H9 (cell line): ENCODE measurements at regions not wholly inside any gene's neighbourhood (a gene's known extent, or its start where the extent isn't known, plus 50 kb on each side); places are given as distances from the start of the nearest gene placed in this dataset.

Experiments
- DNase-seq: peaks from one replicate; pipeline ENCODE4 v3.0.0-alpha.2; 2017
- H2AFZ ChIP-seq: one replicate; pipeline ENCODE4 v1.6.1; 2013; ENCODE audit warnings: mild to moderate bottlenecking, low read length, control low read depth, moderate library complexity
- H2AK5ac ChIP-seq: 2 replicates; pipeline ENCODE4 v1.6.1; 2013; ENCODE audit warnings: low read length, control low read depth, mixed read lengths; ENCODE audit not compliant: insufficient read length
- H2BK120ac ChIP-seq: one replicate; pipeline ENCODE4 v1.6.1; 2013; ENCODE audit warnings: low read depth, mild to moderate bottlenecking, low read length, control low read depth, inconsistent platforms; ENCODE audit not compliant: poor library complexity, severe bottlenecking
- H2BK12ac ChIP-seq: 2 replicates; pipeline ENCODE4 v1.6.1; 2013; ENCODE audit warnings: low read length, control low read depth, mixed read lengths, low read depth; ENCODE audit not compliant: insufficient read length
- H2BK15ac ChIP-seq: 2 replicates; pipeline ENCODE4 v1.6.1; 2013; ENCODE audit warnings: low read depth, low read length, control low read depth
- H2BK20ac ChIP-seq: one replicate; pipeline ENCODE4 v1.6.1; 2013; ENCODE audit warnings: low read depth, mild to moderate bottlenecking, low read length, control low read depth, inconsistent platforms; ENCODE audit not compliant: poor library complexity, severe bottlenecking
- H2BK5ac ChIP-seq: 2 replicates; pipeline ENCODE4 v1.6.1; 2013; ENCODE audit warnings: low read length, control low read depth, mixed read lengths; ENCODE audit not compliant: insufficient read length
- H3K14ac ChIP-seq: 2 replicates; pipeline ENCODE4 v1.6.1; 2013; ENCODE audit warnings: low read length, control low read depth; ENCODE audit not compliant: insufficient read depth
- H3K18ac ChIP-seq: 2 replicates; pipeline ENCODE4 v1.6.1; 2013; ENCODE audit warnings: low read depth, mild to moderate bottlenecking, mixed read lengths, low read length, control low read depth; ENCODE audit not compliant: insufficient read length
- H3K23ac ChIP-seq: 2 replicates; pipeline ENCODE4 v1.6.1; 2013; ENCODE audit warnings: low read length, control low read depth, mixed read lengths, low read depth; ENCODE audit not compliant: insufficient read length
- H3K23me2 ChIP-seq: 2 replicates; pipeline ENCODE4 v1.6.1; 2013; ENCODE audit warnings: low read depth, mild to moderate bottlenecking, mixed read lengths, low read length, control low read depth; ENCODE audit not compliant: insufficient read length, poor library complexity, severe bottlenecking
- H3K27ac ChIP-seq: 2 replicates; pipeline ENCODE4 v1.5.1; 2013; ENCODE audit warnings: low read length, control low read depth, mixed read lengths, low read depth; ENCODE audit not compliant: insufficient read length
- H3K27me3 ChIP-seq: 2 replicates; pipeline ENCODE4 v1.6.1; 2013; ENCODE audit warnings: low read length, control low read depth, inconsistent platforms; ENCODE audit not compliant: insufficient read depth
- H3K4ac ChIP-seq: 2 replicates; pipeline ENCODE4 v1.6.1; 2013; ENCODE audit warnings: low read depth, mild to moderate bottlenecking, control low read depth, inconsistent platforms, low read length, moderate library complexity
- H3K4me1 ChIP-seq: 2 replicates; pipeline ENCODE4 v1.6.1; 2013; ENCODE audit warnings: low read length, control low read depth, inconsistent platforms; ENCODE audit not compliant: insufficient read depth
- H3K4me2 ChIP-seq: 2 replicates; pipeline ENCODE4 v1.6.1; 2013; ENCODE audit warnings: low read length, control low read depth, mixed read lengths; ENCODE audit not compliant: insufficient read length, insufficient read depth
- H3K56ac ChIP-seq: 2 replicates; pipeline ENCODE4 v1.6.1; 2013; ENCODE audit warnings: low read depth, mild to moderate bottlenecking, mixed read lengths, low read length, control low read depth; ENCODE audit not compliant: insufficient read length
- H3K79me1 ChIP-seq: 2 replicates; pipeline ENCODE4 v1.6.1; 2013; ENCODE audit warnings: low read depth, mild to moderate bottlenecking, moderate library complexity, low read length, control low read depth, inconsistent platforms; ENCODE audit not compliant: insufficient read depth, poor library complexity, severe bottlenecking
- H3K79me2 ChIP-seq: 2 replicates; pipeline ENCODE4 v1.6.1; 2013; ENCODE audit warnings: low read length, control low read depth, inconsistent platforms; ENCODE audit not compliant: insufficient read depth
- H3K9ac ChIP-seq: 2 replicates; pipeline ENCODE4 v1.6.1; 2013; ENCODE audit warnings: low read length, control low read depth, mixed read lengths; ENCODE audit not compliant: insufficient read length; ENCODE audit errors: extremely low read depth
- H3K9me3 ChIP-seq: one replicate; pipeline ENCODE4 v1.6.1; 2013; ENCODE audit warnings: low read depth, low read length, inconsistent platforms; ENCODE audit not compliant: control insufficient read depth
- H3T11ph ChIP-seq: one replicate; pipeline ENCODE4 v1.6.1; 2013; ENCODE audit warnings: mild to moderate bottlenecking, low read length, control low read depth, inconsistent platforms
- H4K20me1 ChIP-seq: one replicate; pipeline ENCODE4 v1.6.1; 2013; ENCODE audit not compliant: control insufficient read depth, insufficient read length, insufficient read depth
- H4K5ac ChIP-seq: 2 replicates; pipeline ENCODE4 v1.6.1; 2013; ENCODE audit warnings: low read depth, mild to moderate bottlenecking, mixed read lengths, low read length, control low read depth; ENCODE audit not compliant: insufficient read length
- H4K8ac ChIP-seq: replicated peaks from 2 replicates; pipeline ENCODE4 v1.6.1; 2013; ENCODE audit warnings: low read length, control low read depth, mixed read lengths, low read depth; ENCODE audit not compliant: insufficient read length
- H4K91ac ChIP-seq: 2 replicates; pipeline ENCODE4 v1.6.1; 2013; ENCODE audit warnings: low read depth, mild to moderate bottlenecking, moderate library complexity, mixed read lengths, low read length, control low read depth; ENCODE audit not compliant: insufficient read length
- H3K27ac Mint-ChIP-seq, 3 experiments: 2 replicates in 2 of 3; 3 replicates in 1 of 3; pipeline ENCODE4 v1.8.0; 2020 to 2021; ENCODE audit warnings: mixed read lengths in 3 of 3, mild to moderate bottlenecking in 1 of 3, moderate library complexity in 1 of 3
- H3K27me3 Mint-ChIP-seq: 2 replicates; pipeline ENCODE4 v1.8.0; 2021; ENCODE audit warnings: low read depth, mild to moderate bottlenecking, moderate library complexity, mixed read lengths
- H3K36me3 Mint-ChIP-seq, 3 experiments: 2 replicates in 2 of 3; 3 replicates in 1 of 3; pipeline ENCODE4 v1.8.0; 2020 to 2021; ENCODE audit warnings: low read depth in 3 of 3, mixed read lengths in 3 of 3; ENCODE audit not compliant: insufficient read depth in 1 of 3
- H3K4me1 Mint-ChIP-seq, 2 experiments: 2 replicates each; pipeline ENCODE4 v1.8.0; 2020; ENCODE audit warnings: mixed read lengths in 2 of 2
- H3K4me3 Mint-ChIP-seq, 2 experiments: 2 replicates in 1 of 2; 3 replicates in 1 of 2; pipeline ENCODE4 v1.8.0; 2020 to 2021; ENCODE audit warnings: mild to moderate bottlenecking in 2 of 2, mixed read lengths in 2 of 2, moderate library complexity in 1 of 2
- H3K9me3 Mint-ChIP-seq, 2 experiments: 2 replicates in 1 of 2; 3 replicates in 1 of 2; pipeline ENCODE4 v1.8.0; 2020; ENCODE audit warnings: mild to moderate bottlenecking in 2 of 2, mixed read lengths in 2 of 2, moderate library complexity in 1 of 2
- CTCF ChIP-seq: fragments of 200-600 bp; sonication (generic); conservative IDR thresholded peaks from 3 replicates; pipeline ENCODE4 v1.8.0; 2021; ENCODE audit warnings: antibody characterized with exemption, mild to moderate bottlenecking
- WGBS: extraction: QIAGEN DNeasy Blood & Tissue Kit; methylation state at CpG from one replicate; pipeline ENCODE4 v1.1.7; 2013; ENCODE audit warnings: missing lambda C conversion rate, low lambda C conversion rate, mixed read lengths; ENCODE audit not compliant: insufficient read length; ENCODE audit errors: extremely low coverage; 5-methylcytosine and 5-hydroxymethylcytosine counted together

- TF ChIP-seq CTCF, result no peak
Observed at GRCh38 chr16:17852977-17853702, 382.4 kb upstream of the XYLT1 start.

More at GRCh38 chr16:17852977-17853702, 382.4 kb upstream of the XYLT1 start:
- no peak overlapping the region for H3K23ac ChIP-seq
- no peak overlapping the region for H3K4ac ChIP-seq
- no peak overlapping the region for H4K91ac ChIP-seq
- H3K79me2 ChIP-seq, result no peaks in the 10 kb centered on the region
- no peak overlapping the region for H2BK15ac ChIP-seq
- DNase-seq, result no peak
- no peak overlapping the region for H2AFZ ChIP-seq
- H3K9ac ChIP-seq, result no peak overlapping the region
- Mint-ChIP-seq H3K27me3 (no peaks in the 10 kb centered on the region), H3K9me3 (no peaks in the 10 kb centered on the region; a peak in 1 of 5 replicates), H3K27ac (no peak overlapping the region), H3K4me1 (peaks cover 2 to 10% of the 10 kb centered on the region in 2 experiments; a peak in 2 of 4 replicates), H3K4me3 (no peak overlapping the region), H3K36me3 (no peaks in the 10 kb centered on the region)
- no peak overlapping the region for H2BK20ac ChIP-seq
- no peak overlapping the region for H4K5ac ChIP-seq
- no peaks in the 10 kb centered on the region for H4K20me1 ChIP-seq
- WGBS, result no CpG with 5 or more reads among the region's 6 CpGs
- H3K79me1 ChIP-seq, result no peaks in the 10 kb centered on the region
- H3K27me3 ChIP-seq, result no peaks in the 10 kb centered on the region
- no peak overlapping the region for H3K4me2 ChIP-seq
- H3K9me3 ChIP-seq, result no peaks in the 10 kb centered on the region
- no peak overlapping the region for H4K8ac ChIP-seq
- no peak overlapping the region for H3K56ac ChIP-seq
- no peak overlapping the region for H2AK5ac ChIP-seq
- no peak overlapping the region for H2BK12ac ChIP-seq
- H3K27ac ChIP-seq, result no peak overlapping the region
- H3K18ac ChIP-seq, result no peak overlapping the region
- no peak overlapping the region for H2BK120ac ChIP-seq
- H3T11ph ChIP-seq, result no peak overlapping the region
- H3K4me1 ChIP-seq, result no peaks in the 10 kb centered on the region
- no peak overlapping the region for H3K14ac ChIP-seq
- H2BK5ac ChIP-seq, result no peak overlapping the region
- no peaks in the 10 kb centered on the region for H3K23me2 ChIP-seq
